GM19468 (cell line): ENCODE measurements at regions not wholly inside any gene's neighbourhood (a gene's known extent, or its start where the extent isn't known, plus 50 kb on each side); places are given as distances from the start of the nearest gene placed in this dataset.

Source experiments
- ATAC-seq: cut with Tn5 transposase; IDR thresholded peaks from one replicate; pipeline ENCODE4 v1.9.1; 2021; ENCODE audit warnings: mild to moderate bottlenecking, moderate library complexity, moderate number of reproducible peaks; ENCODE audit not compliant: unreplicated experiment; ENCODE audit errors: extremely low read depth

DNA sequence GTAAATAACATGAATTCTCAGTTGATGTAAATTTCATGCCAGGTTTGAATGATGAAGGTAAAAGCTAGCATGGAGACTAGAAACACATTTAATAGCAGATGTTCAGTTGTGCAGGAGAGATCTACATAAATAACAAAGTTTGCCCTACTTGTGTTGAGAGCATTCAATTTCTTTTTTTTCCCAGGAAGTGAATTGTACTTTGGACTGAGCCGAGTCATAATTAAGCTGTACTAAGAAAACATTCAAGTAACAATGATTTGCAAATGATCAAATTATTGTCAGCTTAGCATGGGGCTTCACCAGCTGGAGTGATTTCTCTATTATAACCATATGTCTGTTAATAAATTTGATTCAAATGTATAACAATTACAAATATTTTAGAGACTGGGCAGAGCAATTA lies 893.5 kb upstream of the MAP3K7 start:
- no peak for ATAC-seq

DNA sequence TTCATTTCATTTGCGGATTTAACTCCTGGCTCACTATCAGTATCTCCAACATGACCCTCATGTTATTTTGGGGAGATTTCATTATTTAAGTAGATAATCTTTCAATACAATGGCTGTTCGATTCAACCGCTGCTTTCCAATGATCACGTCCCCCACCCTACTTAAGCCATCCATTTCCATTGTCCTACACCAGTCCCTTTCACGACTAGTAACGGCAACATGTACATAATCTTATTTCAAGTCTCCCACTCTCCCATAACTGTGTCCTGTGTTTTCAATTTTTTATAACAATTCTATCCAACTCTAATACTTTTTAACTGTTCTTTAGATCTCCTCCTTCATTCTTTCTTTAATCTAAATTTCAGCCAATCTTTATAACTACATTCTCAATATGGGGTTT lies 890.8 kb upstream of the MAP3K7 start:
- ATAC-seq, result no peak

DNA sequence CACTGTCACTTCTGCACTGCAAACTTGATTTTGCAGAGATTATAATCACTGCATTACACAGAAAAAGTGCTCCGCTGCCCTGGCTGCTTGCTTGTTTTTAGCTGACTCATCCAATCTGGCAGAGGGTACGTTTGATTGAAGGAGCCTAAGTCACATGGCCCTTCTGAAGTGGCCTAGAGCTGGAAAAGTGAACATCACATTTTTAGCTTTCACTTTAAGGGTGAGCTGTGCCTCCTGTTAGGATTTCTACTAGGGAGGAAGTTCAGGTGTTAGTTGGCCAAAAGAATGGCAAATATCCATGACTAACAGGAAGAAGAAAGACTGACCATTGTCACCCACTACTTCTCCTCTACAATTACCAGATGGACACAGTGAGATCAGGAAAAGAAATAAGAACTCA lies 889.1 kb upstream of the MAP3K7 start:
- no peak for ATAC-seq

DNA sequence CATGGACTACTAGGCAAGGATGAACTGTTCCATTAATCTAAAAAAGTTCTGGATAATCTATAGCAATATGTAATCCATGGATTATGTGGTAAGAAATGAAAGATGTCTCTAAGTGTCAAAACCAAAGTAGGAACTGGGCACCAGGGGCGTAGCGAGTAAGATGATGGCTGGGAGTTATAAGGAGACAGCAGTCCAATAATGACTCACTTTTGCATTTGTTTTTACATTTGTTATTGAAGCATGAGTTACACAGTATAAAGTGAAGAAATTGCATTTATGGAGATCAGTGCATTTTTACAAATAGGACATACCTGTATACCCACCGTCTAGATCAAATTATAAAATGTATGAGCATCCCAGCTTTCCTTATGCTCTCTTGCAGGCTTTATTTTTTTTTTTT lies 878.5 kb upstream of the MAP3K7 start:
- ATAC-seq, result no peak

DNA sequence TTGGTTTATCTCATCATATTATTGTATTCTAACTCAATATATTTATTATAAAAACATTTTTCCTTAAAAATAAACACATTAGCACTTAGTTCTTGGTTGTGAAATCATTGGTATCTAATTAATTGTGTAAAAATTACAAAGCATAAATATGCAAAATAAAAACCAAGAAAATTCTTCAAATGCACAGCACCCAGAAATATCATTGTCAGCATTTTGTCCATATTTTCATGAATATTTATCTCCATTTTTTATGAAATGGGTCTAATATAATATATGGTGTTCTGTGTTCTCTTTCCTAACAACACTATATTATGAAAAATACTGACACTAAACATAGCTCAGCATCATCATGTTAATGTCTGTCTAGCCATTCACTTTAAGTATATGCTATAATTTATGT lies 877.8 kb upstream of the MAP3K7 start:
- no peak for ATAC-seq

DNA sequence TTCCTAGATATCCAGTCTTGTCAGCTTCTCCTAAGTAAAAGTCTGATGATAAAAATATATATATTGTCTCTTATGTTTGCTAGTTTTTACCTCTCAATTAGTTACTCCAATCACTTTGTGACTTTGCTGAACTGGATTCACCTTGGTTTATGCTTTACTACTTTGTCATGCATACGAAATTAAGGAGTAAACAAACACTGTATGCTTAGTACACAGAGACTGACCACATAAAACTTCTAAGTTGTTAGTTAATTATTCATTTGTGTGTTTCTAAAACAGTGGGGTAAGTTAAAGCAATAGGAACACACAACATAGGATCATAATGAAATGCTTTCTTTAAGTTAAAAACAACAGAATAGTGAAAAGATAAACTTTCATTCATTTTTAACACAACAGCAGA lies 877.3 kb upstream of the MAP3K7 start:
- peak; percentile 65 for ATAC-seq

DNA sequence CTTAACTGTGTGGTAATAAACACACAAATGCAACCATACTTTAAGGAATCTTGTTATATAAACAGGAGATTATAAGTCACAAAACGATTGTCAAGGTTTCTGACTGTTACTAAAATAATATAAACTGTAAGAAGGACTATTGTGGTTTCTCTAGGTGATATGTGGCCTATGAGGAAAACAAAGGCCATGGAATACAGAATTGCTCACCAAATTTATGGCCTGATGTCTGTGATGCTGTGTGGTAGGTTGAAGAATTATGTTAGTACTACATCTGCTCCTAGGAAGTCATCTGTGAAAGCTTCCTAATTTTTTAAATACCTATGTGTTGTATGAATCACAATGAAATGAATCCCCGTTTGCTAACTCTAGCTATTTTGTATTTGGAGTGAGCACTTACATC lies 875.4 kb upstream of the MAP3K7 start:
- ATAC-seq, result no peak

DNA sequence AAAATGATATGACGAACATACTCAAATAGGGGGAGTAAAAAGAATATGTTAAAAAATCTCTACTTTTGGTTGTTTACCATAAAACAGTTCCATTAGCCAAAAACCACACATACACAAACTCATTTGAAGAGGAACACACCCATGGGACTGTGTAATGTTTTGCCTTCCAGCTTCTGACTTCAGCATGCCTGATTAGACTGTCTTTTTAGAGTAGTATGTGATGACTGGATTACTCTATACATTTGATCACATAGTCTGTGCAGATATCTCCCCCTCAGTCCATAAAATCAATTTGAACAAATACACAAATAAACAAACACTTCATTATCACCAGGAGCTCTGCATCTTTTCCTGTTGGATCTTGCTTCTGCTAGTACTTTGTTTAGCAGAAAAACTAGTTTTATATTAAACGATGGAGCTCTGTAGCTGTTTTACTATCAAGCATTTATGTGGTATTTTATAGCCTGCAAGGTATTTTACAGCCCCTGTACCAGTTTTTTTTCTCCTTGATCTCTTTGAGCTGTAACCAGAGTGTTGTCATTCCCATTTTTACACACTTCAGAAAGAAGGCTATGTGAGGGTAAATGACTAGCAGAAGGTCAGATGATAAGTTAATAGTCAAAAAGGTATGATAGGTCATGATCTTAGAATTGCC lies 866.5 kb upstream of the MAP3K7 start:
- ATAC-seq, result no peak

DNA sequence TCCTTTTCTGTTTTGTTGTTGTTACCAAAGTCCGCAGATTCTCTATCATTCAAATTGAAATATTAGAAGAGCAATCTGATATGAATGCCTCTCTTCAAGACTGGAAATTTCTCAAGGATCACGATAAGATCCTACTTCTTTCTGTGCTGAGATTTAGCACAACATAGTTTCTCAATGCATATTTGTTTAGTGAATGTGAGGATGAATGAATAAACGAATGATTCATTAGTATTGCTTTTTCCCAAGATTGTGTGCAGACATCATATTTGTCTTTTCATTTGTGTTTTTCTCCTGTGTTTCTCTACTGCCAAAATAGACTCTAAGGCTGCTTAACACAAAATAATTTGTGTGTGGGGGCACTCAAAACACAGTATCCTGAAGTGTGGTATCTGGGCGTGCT lies 862.7 kb upstream of the MAP3K7 start:
- no peak for ATAC-seq

DNA sequence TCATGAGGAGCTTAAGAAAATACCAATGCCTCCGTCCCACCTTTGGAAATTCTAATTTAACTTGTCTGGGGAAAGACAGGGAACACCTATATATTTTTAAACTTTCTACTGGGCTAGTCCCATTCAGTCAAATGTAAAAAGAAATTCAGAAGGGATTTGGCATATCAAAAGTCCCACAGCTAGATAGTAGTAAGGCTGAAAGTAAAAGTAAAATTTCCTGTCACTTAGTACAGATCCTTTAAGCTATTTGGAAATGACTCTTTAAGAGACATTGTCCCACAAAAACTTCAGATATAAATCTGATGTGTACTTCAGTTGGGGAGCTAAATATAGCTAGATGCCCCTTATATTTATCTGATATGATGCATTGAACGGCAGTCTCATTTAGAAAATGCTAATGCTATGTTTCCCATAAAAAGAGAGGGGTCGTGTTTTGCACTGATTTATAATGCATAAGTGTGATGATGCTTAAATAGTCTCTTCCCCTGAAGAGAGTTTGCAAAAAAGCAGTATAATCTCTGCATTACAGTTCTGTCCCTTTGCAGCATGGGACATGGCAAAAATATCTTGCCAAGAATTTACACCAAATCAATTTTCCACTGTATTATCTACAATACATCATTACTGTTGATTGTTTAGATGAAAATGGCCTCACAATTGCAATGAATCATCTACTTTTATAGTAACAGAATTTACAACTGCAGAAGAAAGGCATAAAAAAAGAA lies 860.8 kb upstream of the MAP3K7 start:
- ATAC-seq, result no peak

DNA sequence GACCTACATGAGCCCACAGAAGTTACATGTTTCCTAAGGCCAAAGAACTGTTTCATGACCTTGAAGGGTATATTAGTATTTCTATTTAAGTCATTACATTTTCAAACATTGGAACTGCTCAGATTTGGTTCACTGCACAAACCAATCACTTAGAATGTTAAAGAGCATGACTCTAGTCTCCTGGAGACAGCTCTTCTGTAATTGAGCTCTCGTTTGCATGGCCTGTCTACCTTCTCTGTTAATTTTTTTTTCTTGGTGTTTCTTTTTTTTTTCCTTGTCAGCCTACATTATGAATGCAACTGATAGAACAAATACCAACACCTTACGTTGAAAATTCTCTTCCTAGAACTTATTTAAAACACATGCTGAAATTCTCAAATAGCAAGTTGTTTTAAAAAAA lies 860.2 kb upstream of the MAP3K7 start:
- no peak for ATAC-seq

DNA sequence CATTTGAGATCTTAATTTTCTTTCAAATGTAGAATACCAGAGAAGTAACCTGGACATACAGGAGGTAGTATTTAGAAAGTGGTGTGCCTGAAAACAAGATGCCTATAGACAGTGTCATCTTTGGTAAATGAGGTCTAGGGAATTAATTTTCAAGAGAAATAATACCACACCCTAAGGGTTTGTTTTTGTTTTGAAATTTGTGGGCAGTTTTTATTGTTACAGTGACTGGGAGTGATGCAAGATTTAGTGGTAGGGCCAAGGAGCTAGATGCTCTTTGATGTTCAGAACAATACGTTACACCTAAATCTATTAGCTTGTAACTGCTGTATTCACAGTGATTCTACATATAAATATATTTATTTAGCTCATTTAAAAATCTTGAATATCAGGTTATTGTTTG lies 856.5 kb upstream of the MAP3K7 start:
- ATAC-seq, result no peak

DNA sequence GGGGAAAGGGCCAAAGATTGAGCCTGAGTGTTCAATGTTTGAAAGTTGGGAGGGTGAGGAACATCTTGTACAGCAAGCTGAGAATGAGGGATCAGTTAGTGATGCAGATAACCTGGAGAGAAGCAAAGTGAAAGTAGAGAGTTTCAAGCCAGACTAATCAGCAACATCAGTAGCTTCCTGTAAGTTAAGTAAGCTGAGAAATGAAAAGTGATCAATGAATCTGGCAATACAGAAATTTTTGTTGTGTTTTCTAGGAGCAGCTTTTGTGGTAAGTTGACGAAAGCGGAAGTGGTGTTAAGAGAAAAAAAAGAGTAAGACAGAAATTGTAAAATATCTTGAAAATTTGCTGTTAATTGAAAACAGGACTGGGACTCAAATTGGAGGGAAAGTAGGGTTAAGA lies 855.5 kb upstream of the MAP3K7 start:
- ATAC-seq, result no peak

DNA sequence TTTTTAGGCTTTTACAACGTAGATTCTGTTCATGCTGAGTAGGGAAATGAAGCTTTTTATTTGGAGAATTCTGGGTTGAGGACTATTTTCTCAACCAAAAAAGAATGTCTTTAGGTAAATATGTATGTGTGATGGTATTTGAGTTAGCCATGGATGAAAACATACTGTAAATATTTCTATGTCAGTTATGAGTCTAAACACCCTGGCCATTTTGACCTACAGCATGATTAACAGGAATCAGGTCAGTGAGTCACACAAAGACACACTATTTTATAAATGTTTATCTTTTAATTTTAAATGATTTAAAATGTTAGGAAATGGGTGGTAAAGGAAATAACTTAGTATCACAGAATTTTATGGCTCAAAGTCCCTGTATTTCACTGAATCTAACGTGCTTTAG lies 851.7 kb upstream of the MAP3K7 start:
- ATAC-seq, result no peak

DNA sequence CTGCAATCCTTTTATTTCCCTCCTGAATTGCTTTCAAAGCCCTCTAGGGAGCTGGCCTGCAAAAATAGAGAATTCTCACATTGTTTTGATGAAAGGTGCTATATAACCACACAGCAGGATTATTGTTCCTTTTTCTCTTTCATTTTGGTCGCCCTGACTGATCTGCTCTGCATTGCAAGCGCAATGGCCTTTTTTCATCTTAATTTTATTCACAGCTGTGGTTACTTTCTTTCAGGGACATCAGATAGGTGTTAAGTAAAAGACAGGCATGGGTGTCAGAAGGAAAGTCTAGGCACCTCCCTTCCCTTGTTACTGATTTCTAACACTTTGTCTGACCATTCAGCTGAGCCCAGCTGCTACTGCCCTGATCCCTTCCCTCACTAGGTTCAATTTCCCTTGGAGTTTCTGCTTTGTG lies 850.5 kb upstream of the MAP3K7 start:
- ATAC-seq, result no peak

DNA sequence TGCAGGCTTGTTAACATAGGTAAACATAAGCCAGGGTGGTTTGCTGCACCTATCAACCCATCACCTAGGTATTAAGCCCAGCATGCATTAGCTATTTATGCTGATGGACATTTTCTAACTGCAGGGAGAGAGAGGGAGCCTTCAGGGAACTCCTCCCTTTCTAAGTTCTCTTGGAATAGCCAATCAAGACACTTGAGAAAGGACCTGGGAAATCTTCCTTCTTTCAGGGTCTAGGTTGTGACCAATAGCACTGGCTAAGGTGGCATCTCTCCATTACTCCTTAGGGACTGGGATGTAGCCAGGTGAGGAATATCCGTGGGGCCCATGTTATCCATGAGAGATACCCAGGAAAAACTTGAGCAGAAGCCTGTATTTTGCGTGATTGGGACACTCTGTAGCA lies 849.6 kb upstream of the MAP3K7 start:
- ATAC-seq, result no peak

DNA sequence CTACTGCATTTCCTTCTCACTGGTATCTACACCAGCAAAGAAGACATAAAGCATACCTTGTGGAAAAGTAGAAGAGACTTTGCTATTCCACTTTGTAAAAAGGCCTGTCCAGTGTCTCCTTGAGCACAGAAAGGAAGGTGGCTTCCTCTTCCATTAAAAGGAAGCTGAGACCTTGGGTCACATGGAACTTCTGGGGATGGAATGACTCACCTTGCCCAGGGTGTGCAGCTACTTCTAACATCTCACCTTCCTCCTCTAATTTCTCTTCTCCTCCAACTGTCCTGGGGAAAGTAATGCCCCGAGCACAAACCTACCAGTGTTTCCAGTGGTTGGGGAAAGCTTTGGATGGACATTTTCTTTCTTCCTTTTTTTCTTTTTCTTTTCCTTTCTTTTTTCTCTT lies 848.8 kb upstream of the MAP3K7 start:
- no peak for ATAC-seq

DNA sequence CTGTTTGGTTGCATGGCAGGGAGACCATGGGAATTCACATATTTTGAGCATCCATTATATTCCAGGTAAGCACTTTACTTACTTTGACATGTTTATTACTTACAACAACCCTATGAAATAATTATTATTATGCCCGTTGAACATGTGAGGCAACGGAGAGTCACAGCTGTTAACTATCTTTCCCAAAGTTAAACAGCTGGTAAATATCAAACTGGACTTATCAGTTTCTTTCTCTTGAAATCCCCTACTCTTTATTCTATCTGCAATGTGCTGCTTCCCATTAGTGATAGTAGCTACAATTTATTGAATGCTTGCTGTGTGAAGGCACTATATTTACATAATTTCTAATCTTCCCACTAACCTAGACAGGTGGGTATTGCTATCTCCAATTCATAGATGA lies 847.7 kb upstream of the MAP3K7 start:
- ATAC-seq, result no peak

DNA sequence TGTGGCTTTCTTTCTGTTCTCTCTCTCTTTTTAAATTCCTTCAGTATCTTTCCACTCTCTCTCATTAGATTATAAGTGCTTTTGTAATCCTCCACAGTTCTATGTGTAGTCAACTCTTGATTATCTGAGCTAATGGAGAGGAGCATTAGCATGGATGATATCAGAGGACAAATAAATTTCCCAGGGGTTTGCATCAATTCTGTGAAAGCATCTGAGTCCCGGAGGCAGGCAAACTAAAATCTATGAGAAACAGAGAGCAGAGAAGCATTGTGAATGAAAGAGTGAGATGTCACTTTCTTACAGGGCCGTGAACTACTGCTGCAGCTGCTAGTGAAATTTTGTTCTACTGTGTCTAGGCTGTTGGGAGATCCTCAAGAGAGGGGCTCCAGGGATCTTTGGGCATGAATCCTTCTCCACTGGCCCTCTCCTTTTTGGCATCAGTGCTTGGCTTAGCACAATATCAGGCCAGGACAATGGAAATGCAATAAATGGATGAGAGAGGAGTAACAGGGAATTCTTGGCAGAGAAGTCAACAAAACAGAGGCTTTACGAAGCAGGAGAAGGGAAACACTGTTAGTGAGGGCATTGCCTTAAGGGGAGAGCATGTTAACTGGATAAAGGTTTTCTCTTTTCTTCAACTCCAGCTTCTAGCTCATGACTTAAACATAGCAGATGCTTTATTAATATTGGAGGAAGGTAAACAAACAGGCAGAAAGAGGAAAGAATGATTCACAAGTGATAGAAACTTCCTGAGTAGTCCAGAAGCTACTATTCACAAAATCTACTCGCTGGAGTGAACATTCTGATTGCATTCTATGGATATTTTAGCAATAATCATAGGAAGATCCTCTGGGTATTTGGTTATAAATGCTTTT lies 847.0 kb upstream of the MAP3K7 start:
- ATAC-seq, result no peak

DNA sequence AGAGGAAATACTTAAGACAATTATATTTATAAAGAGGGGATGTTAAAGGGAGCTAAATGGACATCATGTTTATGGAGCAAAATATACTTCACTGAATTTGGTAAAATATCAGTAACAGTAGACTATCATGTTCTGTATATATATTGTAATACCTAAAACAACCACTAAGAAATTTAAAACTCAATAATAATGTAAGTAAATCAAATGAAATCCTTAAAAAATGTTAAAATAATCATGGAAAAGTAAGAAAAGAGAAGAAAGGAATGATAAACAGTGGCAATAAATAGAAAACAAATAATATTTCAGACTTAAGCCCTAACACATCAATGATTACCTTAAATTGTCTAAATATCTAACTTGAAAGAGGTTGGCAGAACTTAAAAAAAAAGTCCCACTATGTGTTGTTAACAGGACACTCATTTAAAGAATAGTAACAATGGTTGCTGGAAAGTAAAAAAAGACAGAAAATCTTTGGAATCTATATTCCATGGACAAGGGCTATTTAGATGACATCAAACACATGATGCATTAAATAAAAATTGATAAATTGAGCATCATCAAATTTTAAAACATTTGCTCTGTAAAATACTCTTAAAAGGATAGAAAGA lies 842.2 kb upstream of the MAP3K7 start:
- ATAC-seq, result no peak

DNA sequence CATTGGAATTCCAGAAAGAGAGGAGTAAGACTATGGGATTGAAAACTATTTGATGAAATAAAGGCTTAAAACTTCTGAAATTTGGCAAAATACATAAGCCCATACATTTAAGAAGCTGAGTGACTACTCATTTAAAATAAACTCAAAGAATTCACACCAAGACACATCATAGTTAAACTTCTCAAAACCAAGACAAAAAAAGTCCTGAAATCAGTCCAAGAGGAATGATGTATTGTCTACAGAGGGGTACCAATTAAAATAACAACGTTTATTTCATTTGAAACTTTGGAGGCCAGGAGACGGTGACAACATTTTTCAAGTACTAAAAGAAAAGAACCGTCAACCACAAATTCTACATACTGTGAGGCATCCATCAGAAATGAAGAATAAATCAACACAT lies 841.4 kb upstream of the MAP3K7 start:
- no peak for ATAC-seq
